HG02798 (cell line): ENCODE measurements at regions not wholly inside any gene's neighbourhood (a gene's known extent, or its start where the extent isn't known, plus 50 kb on each side); places are given as distances from the start of the nearest gene placed in this dataset.

Source experiments
- ATAC-seq: cut with Tn5 transposase; IDR thresholded peaks from one replicate; pipeline ENCODE4 v1.9.1; 2021; ENCODE audit warnings: mild to moderate bottlenecking; ENCODE audit not compliant: unreplicated experiment, poor library complexity

DNA sequence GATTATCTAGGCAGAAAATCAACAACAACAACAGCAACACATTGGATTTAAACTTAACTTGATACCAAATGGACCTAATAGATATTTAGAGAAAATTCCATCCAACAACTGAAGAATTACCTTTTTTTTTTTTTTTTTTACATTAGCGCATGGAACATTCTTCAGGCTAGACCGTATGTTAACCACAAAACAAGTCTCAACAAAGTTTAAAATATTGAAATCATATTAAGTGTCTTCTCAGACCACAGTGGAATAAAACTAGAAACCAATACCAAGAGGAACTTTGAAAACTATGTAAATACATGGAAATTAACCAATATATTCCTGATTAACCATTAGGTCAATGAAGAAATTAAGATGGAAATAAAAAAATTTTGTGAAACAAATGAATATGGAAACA, 315.8 kb downstream of the CSNK1G3 start:
- ATAC-seq = no peak

DNA sequence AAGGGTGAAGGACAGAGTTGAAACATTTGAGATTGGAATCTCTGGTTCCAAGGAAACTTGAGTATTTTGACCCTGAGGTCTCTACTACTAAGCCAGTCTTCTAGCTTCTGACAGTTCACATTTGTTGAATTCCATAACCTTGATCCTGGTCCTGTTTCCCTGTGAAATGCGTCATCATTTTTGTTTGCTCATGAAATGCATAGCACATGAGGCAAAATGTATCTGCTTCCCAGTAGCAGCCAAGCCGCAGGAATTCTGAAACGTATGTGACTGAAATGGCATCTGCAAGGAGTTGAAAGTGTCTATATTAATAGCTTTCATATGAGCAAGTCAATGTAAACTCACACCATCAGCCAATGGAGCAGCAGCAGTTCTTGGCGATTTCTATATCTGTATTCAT, 307.9 kb downstream of the CSNK1G3 start:
- ATAC-seq = no peak

DNA sequence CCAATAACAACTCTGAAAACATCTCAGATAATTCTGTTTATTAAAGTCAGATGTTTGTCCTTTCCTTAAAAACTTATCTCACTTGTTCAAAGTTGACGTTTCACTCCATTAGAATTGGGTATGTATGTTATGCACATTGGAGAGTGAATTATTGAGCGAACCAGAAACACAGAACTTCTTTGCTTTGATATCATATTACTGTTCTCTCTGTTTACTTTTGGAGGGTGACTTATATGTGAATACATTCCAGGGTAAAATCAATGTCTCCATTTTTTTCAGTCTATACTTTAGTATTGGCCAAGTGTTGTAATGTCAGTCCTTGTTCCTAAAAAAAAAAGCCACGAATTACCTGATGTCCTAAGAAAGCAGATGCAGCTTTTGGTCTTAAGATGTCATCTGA, 307.4 kb downstream of the CSNK1G3 start:
- no peak for ATAC-seq

GRCh38 chr5:123817267-123817666, 305.3 kb downstream of the CSNK1G3 start:
- no peak for ATAC-seq

DNA sequence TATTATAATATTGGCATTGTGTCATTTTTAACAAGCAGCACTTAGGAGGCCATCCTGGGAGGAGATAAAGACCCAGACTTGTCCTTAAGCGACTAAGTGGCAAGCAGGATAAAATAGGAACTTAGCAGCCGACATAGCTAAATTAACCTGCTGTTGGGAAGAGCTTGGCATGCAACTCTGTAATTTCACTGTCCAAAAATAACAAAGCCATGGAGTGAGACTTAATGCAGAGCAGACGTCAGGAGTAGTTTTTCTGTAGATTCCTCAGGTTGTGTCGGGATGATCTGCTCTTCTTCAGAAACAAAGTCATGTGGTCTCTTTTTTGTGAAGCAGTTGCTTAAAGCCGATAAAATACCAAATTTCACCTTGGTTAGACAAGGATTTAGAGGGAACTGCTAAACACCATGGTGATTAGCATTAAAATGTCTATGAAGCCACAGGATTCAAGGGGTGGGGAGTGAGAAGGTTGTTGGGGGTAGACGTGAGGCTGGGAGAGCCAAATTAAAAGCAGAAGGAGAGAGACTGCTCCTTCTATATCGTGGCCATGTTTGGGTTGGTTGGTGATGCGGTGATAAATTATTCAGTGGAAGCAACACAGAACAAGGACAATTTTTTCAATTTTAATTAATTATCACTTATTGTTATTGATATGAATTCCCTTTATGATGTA, 303.0 kb downstream of the CSNK1G3 start:
- no peak for ATAC-seq

DNA sequence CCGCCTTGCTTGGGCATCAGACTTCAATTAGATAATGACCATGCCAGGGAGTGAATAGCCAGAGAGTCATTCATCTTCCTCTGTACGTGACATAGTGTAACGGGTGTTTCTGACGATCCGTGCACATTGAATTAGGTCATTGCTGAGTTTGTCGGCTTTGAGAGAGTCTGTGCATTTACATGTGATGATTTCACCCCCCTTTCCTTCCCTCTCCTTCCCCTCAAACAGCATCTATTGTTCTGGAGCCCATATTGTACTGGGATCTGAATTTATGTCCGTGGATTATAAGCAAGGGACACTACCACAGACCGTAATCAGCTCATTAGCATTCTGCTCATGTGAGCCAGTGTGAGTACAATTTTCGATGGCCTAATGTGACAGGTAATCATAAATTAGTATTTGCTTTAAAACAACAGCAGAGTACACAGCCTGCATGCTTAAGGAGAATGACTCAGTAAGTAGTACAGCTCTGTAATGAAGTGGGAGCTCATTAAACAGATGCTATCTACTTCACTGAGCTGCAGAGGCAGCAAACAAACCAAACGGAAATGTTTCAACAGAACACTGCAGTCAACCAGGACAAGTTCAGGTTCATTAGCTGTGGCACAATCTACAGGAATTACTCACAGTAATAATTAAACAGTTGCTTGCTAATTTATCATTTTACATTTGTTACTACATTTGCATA, 302.1 kb downstream of the CSNK1G3 start:
- no peak for ATAC-seq

DNA sequence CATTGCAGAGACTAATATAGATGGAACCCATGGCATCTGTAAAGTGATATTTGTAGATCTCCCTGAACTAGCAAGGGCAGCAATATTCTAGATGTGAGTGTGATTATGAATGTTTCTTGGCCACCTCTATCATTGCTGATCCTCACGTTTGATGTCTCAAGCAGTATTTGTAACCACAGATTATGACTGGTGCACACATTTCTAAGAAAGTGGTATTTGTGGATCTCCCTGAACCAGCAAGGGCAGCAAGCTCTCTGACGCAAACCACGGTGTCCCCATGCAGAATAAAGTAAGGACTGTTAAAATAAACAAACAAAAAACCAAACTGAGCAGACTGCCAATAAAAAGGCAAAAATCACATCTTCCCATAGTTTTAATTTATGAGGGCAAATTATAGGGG, 301.3 kb downstream of the CSNK1G3 start:
- no peak for ATAC-seq

- ATAC-seq = no peak
Observed at GRCh38 chr5:123811831-123812230, 299.9 kb downstream of the CSNK1G3 start.

- no peak for ATAC-seq
Observed at GRCh38 chr5:123810746-123811340, 298.9 kb downstream of the CSNK1G3 start.

GRCh38 chr5:123810253-123810652, 298.3 kb downstream of the CSNK1G3 start:
- ATAC-seq = no peak

- no peak for ATAC-seq
Observed at GRCh38 chr5:123809594-123810221, 297.7 kb downstream of the CSNK1G3 start.

DNA sequence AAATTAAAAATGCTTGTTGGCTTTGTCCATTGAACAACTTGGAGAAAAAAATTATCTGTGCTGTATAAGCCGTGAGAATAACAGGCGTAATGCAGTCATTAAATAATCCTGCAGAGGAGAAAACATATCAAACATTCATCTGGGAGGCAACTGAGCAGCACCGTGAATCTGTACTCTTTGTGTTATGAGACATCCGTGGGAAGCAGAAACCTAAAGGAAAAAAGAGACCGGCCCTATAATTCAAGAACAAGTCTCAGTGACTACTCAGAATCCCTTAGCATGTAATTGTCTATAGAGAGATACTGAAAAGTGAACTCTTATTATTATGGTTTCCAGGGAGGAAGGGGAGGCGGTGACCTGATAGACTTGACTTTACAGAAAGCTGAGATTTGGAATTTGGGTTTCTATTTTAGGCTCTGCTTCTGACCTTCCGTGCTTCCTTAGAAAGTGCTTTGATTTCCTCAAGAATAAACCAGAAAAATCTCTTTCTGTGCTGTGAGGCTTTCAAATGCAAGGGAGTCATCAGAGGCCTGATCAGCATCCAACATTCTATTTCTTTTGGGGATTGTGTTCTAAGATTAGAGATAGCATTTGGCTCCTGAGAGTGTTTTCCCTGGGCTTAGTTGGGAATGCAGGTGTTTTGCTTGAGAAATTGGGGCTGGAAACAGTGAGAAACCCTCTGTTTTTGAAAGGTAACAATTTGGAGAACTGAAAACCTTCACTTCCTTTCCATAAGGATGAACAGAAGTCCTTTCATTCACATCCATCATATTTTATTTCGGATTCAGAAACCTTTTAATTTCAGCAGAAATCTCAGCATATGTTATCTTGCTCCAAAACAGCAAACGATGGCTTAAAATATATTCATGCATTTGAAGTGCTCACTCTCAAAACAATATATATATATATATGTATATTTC, 296.7 kb downstream of the CSNK1G3 start:
- ATAC-seq = no peak

DNA sequence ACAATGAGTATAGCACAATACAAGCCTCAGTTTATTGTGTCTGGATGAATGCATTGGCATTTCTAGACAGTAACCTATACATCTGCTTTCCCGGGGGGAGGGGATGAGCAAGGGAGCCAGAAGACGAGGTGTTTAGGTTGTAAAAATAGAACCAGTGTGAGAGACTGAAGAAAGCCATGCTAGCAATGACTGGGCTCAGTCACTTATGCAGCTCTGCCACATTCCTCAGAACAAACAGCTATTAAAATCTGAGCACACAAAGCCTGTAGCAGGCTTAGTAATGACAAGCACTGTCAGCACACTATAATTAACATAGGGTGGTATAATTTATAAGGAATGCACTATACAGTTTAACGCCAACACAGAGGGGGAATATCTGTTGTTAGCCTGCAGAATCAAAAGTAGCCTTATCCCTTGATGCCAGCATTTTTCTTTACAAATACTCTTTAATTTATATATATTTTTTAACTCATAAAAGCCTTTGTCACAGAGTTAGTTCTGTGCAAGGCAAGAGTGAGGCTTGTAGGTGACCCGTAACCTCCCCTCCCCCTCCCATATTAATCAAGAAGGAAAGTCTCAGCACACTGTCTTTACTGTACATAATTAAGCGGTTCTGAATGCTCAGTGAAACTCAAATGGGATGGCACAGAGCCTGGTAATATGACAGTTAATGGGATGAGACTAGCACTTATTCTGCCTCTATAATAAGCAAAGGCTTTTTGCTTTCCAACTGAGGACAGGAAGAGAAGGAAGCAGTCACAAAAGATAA, 295.4 kb downstream of the CSNK1G3 start:
- no peak for ATAC-seq

- ATAC-seq = no peak
Observed at GRCh38 chr5:123806644-123807043, 294.7 kb downstream of the CSNK1G3 start.

- no peak for ATAC-seq
Observed at GRCh38 chr5:123805300-123805699, 293.3 kb downstream of the CSNK1G3 start.

GRCh38 chr5:123803359-123803758, 291.4 kb downstream of the CSNK1G3 start:
- ATAC-seq = no peak

GRCh38 chr5:123802298-123802951, 290.4 kb downstream of the CSNK1G3 start:
- ATAC-seq = no peak

- ATAC-seq = no peak
Observed at GRCh38 chr5:123800640-123801039, 288.7 kb downstream of the CSNK1G3 start.

DNA sequence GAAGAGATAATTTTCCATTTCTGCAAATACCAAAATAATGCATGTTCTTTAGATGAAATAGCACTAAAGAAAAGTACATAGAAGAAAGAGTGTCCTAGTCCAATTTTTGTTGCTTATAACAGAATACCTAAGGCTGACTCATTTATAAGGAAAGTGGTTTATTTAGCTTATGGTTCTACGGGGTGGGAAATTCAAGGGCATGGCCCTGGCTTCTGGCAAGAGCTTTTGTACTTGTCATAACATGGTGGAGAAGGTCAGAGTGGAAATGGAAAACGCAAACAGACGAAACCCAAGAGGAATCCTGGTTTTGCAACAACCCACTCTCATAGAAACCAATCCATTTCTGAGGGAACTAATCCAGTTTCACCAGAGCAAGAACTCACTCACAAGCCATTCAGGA, 283.7 kb downstream of the CSNK1G3 start:
- no peak for ATAC-seq
